Activated naive CD4-positive, alpha-beta T cell treated with anti-CD3 and anti-CD28 coated beads, Interleukin-2, amount 50 U/mL, for 24 hours (primary cell): ENCODE measurements at regions not wholly inside any gene's neighbourhood (a gene's known extent, or its start where the extent isn't known, plus 50 kb on each side); places are given as distances from the start of the nearest gene placed in this dataset.

Source experiments
- H3K27ac Mint-ChIP-seq: one replicate; pipeline ENCODE4 v1.8.0; 2021; ENCODE audit warnings: mild to moderate bottlenecking, mixed read lengths
- H3K27me3 Mint-ChIP-seq: one replicate; pipeline ENCODE4 v1.8.0; 2021; ENCODE audit warnings: mixed read lengths
- H3K36me3 Mint-ChIP-seq: one replicate; pipeline ENCODE4 v1.8.0; 2021; ENCODE audit warnings: mixed read lengths
- H3K4me1 Mint-ChIP-seq: one replicate; pipeline ENCODE4 v1.8.0; 2021; ENCODE audit warnings: mixed read lengths
- H3K4me3 Mint-ChIP-seq: one replicate; pipeline ENCODE4 v1.8.0; 2021; ENCODE audit warnings: mild to moderate bottlenecking, mixed read lengths
- H3K9me3 Mint-ChIP-seq: one replicate; pipeline ENCODE4 v1.8.0; 2021; ENCODE audit warnings: mixed read lengths

GRCh38 chr11:45027312-45027711 is 76.6 kb upstream of the TP53I11 start:
- Mint-ChIP-seq H3K4me1 (peaks cover 16% of the 10 kb centered on the region), H3K9me3 (no peaks in the 10 kb centered on the region), H3K27ac (no peak overlapping the region), H3K36me3 (no peaks in the 10 kb centered on the region), H3K27me3 (no peaks in the 10 kb centered on the region), H3K4me3 (no peak overlapping the region)

- Mint-ChIP-seq H3K27ac (no peak overlapping the region), H3K4me3 (no peak overlapping the region), H3K27me3 (no peaks in the 10 kb centered on the region), H3K36me3 (no peaks in the 10 kb centered on the region), H3K9me3 (no peaks in the 10 kb centered on the region), H3K4me1 (peaks cover 16% of the 10 kb centered on the region)
Measured at GRCh38 chr11:45028911-45029682, 78.4 kb upstream of the TP53I11 start.

- no peaks in the 10 kb centered on the region for H3K9me3 Mint-ChIP-seq
- H3K36me3 Mint-ChIP-seq, result no peaks in the 10 kb centered on the region
- peaks cover 10% of the 10 kb centered on the region for H3K4me1 Mint-ChIP-seq
- no peak overlapping the region for H3K27ac Mint-ChIP-seq
- H3K4me3 Mint-ChIP-seq, result no peak overlapping the region
- H3K27me3 Mint-ChIP-seq, result no peaks in the 10 kb centered on the region
Measured at GRCh38 chr11:45030778-45031177, 80.1 kb upstream of the TP53I11 start.

DNA sequence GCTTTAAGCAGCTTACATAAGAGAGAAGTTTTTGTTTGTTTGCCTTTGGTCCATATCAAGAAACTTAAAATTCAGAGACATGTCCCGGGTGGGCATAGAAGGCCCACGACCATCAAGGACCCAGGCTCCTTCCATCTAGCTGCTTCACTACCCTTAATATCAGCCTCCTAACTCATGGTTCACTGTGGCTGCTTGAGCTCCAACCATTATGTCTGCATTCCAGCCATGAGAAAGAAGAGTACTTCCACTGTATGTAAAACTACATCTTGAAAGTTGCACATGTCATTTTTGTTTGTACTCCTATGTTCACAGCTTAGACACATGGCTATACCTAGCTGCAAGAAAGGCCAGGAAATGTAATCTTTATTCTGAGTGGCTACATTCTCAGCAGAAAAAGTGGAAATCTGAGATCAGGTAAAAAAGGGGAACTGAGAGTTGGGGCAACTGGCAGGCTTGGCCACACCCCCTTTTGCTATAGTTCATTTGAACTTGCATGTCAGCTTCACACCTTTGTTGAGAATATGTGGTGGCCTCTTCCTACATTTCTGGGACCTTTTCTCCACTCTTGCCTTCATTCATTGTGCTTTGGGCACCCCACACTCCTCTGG is 81.3 kb upstream of the TP53I11 start:
- H3K36me3 Mint-ChIP-seq, result no peaks in the 10 kb centered on the region
- H3K4me1 Mint-ChIP-seq, result peaks cover 3% of the 10 kb centered on the region
- H3K4me3 Mint-ChIP-seq, result no peak overlapping the region
- H3K9me3 Mint-ChIP-seq, result no peaks in the 10 kb centered on the region
- H3K27ac Mint-ChIP-seq, result no peak overlapping the region
- no peaks in the 10 kb centered on the region for H3K27me3 Mint-ChIP-seq

DNA sequence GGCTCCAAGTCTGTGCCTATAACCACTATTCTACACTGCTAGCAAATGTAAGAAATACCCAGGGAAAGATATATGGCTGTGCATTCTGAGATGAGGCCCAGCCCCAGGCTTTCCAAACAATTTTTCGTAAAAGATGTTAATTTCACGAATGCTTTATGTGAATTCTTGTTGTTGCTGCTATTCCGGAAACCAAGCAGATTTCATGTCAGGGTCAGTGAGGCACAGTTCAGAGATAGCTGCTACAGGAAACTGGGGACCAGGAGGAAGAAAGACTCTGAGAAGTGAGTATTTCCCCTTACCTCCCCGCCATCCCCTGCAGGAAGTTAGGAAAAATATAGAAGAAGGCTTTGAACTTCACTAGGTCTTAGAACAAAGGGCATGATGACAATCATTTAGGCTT is 84.7 kb upstream of the TP53I11 start:
- Mint-ChIP-seq H3K9me3 (peaks cover 5% of the 10 kb centered on the region), H3K4me1 (peaks cover 3% of the 10 kb centered on the region), H3K27me3 (no peaks in the 10 kb centered on the region), H3K36me3 (peaks cover 2% of the 10 kb centered on the region), H3K27ac (no peak overlapping the region), H3K4me3 (no peak overlapping the region)

GRCh38 chr11:45036010-45036409 is 85.3 kb upstream of the TP53I11 start:
- Mint-ChIP-seq H3K27me3 (no peaks in the 10 kb centered on the region), H3K4me3 (no peak overlapping the region), H3K9me3 (peaks cover 5% of the 10 kb centered on the region), H3K36me3 (peaks cover 2% of the 10 kb centered on the region), H3K27ac (no peak overlapping the region), H3K4me1 (peaks cover 3% of the 10 kb centered on the region)

DNA sequence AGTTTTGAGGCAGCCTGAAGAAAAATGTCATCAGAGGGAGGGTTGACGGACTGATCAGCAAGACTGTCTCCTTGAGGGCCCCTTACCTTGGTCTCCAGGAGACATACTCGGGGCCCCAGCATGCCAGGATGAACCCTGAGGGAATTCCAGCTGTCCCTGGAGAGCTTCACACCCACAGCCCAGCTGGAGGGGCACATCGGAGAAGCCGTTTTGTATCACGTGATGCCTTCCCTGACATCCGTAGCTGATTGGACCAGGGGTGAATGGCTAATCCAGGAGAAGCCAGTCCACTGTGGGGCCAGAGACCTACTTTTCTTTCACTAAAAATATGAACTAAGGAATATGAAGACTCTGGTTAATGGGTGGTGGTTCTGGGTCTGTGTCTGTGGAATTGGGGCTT is 86.0 kb upstream of the TP53I11 start:
- Mint-ChIP-seq H3K27ac (no peak overlapping the region), H3K27me3 (no peaks in the 10 kb centered on the region), H3K9me3 (peaks cover 5% of the 10 kb centered on the region), H3K36me3 (peaks cover 2% of the 10 kb centered on the region), H3K4me3 (no peak overlapping the region), H3K4me1 (no peaks in the 10 kb centered on the region)

DNA sequence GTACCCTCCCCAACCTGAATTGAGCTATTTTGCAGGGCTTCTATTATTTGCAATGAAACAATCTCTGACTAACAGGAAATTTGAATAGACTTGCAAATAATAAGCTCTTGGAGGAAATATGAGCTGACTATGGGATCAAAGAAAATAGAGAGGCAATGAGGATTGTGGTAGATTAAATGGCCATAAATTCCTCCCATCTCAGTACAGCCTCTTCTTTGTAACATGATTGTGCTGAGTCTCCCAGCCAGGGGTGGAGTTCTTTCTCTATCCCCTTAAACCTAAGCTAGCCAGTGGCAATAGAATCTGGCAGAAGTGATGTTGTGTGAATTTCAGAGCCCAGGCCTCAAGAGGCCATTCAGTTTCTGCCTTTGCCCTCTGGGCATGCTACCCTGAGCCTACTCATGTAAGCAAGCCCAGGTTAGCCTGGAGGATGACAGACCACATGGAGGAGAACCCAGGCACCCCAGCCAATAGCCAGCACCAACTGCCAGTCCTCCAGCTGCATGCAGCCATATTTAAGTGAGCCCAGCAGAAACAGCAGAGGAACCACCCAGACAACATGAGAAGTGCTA is 86.8 kb upstream of the TP53I11 start:
- Mint-ChIP-seq H3K4me3 (no peak overlapping the region), H3K36me3 (peaks cover 2% of the 10 kb centered on the region), H3K4me1 (no peaks in the 10 kb centered on the region), H3K27ac (no peak overlapping the region), H3K27me3 (no peaks in the 10 kb centered on the region), H3K9me3 (peaks cover 5% of the 10 kb centered on the region)

- Mint-ChIP-seq H3K4me3 (no peak overlapping the region), H3K9me3 (peaks cover 5% of the 10 kb centered on the region), H3K4me1 (no peaks in the 10 kb centered on the region)
Measured at GRCh38 chr11:45038923-45039322, 88.2 kb upstream of the TP53I11 start.

GRCh38 chr11:45041596-45041995 is 90.9 kb upstream of the TP53I11 start:
- no peaks in the 10 kb centered on the region for H3K27me3 Mint-ChIP-seq
- no peak overlapping the region for H3K27ac Mint-ChIP-seq
- peaks cover 2% of the 10 kb centered on the region for H3K36me3 Mint-ChIP-seq
- H3K4me3 Mint-ChIP-seq, result no peak overlapping the region
- peaks cover 7% of the 10 kb centered on the region for H3K4me1 Mint-ChIP-seq
- H3K9me3 Mint-ChIP-seq, result peaks cover 5% of the 10 kb centered on the region

More at GRCh38 chr11:45038923-45039322, 88.2 kb upstream of the TP53I11 start:
- Mint-ChIP-seq H3K36me3 (peaks cover 2% of the 10 kb centered on the region), H3K27me3 (no peaks in the 10 kb centered on the region), H3K27ac (no peak overlapping the region)

GRCh38 chr11:45042560-45042959 is 91.9 kb upstream of the TP53I11 start:
- H3K27me3 Mint-ChIP-seq, result no peaks in the 10 kb centered on the region
- no peak overlapping the region for H3K4me3 Mint-ChIP-seq
- H3K9me3 Mint-ChIP-seq, result peaks cover 5% of the 10 kb centered on the region

GRCh38 chr11:45043755-45044475 is 93.2 kb upstream of the TP53I11 start:
- Mint-ChIP-seq H3K27ac (no peak overlapping the region), H3K4me3 (no peak overlapping the region), H3K27me3 (no peaks in the 10 kb centered on the region), H3K9me3 (no peaks in the 10 kb centered on the region), H3K4me1 (peaks cover 7% of the 10 kb centered on the region), H3K36me3 (peaks cover 2% of the 10 kb centered on the region)

More at GRCh38 chr11:45042560-45042959, 91.9 kb upstream of the TP53I11 start:
- H3K27ac Mint-ChIP-seq, result no peak overlapping the region
- peaks cover 7% of the 10 kb centered on the region for H3K4me1 Mint-ChIP-seq
- H3K36me3 Mint-ChIP-seq, result peaks cover 2% of the 10 kb centered on the region

- H3K36me3 Mint-ChIP-seq, result no peaks in the 10 kb centered on the region
- H3K4me1 Mint-ChIP-seq, result peaks cover 7% of the 10 kb centered on the region
- no peak overlapping the region for H3K4me3 Mint-ChIP-seq
- H3K27ac Mint-ChIP-seq, result no peak overlapping the region
- H3K9me3 Mint-ChIP-seq, result peaks cover 5% of the 10 kb centered on the region
- no peaks in the 10 kb centered on the region for H3K27me3 Mint-ChIP-seq
Measured at GRCh38 chr11:45045683-45046471, 95.2 kb upstream of the TP53I11 start.

GRCh38 chr11:45048313-45048841 is 97.7 kb upstream of the TP53I11 start:
- no peaks in the 10 kb centered on the region for H3K36me3 Mint-ChIP-seq
- no peak overlapping the region for H3K27ac Mint-ChIP-seq
- no peak overlapping the region for H3K4me3 Mint-ChIP-seq
- peaks cover 5% of the 10 kb centered on the region for H3K9me3 Mint-ChIP-seq
- peaks cover 7% of the 10 kb centered on the region for H3K4me1 Mint-ChIP-seq
- no peaks in the 10 kb centered on the region for H3K27me3 Mint-ChIP-seq
